Activated CD4-positive, alpha-beta T cell treated with anti-CD3 and anti-CD28 coated beads, Interleukin-2, amount 50 U/mL, for 48 hours (primary cell): ENCODE measurements at regions not wholly inside any gene's neighbourhood (a gene's known extent, or its start where the extent isn't known, plus 50 kb on each side); places are given as distances from the start of the nearest gene placed in this dataset.

ENCODE experiments used
- DNase-seq, 2 experiments: peaks; one replicate each; pipeline ENCODE4 v3.0.0-alpha.2; 2020

DNA sequence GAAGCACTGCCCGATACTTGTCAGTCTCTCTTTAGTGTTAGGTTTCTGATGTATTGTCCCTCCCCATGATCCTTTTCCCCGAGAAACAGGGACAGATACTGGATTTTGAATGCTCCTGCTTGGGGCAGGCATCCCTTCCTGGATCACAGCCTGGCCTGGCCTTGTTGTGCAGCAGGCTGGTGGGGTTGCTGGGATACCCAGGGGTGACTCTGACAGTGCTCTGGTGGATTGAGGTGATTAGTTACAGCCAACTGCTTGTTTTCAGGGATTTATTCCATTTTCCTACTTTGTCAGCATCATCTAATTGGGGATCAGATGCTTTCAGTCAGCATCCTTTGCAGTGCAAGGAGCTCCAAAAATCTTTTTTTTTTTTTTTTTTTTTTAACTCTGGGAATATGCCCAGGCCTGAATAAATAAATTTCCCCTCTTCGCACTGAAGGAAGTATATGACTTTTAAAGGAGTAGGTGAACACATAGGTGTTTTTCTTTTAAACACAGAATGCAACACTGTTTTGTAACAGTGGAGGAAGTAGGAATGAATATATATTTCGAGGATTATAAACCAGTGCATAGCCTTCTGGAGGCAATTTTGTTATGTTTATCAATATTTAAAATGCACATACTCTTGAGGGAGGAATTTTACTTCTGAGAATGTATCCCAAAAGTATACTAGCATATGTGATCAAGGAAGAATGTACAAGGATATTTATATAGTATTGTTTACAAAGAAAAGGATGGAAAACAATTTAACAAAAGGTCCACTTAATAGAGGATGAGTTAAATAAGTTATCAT, 127.3 kb upstream of the ELL2 start:
- DNase-seq: no peak

DNA sequence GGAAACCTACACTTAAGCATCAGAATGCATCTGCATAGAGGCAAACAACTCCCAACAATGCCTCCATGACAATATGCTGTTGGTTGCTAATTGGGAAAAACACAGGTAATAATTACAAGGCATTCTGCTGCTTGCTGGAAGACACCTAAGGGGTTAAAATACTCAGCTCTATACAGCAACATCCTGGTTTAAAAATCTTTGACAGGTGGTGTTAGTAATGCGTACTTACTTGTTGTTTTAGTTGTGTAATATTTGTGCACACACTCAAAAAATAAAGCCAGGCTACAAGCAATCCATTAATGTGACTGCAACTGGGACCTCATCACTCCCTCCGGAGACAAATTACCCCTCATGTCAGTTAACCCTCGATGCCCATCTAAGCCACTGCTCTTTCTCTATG, 126.3 kb upstream of the ELL2 start:
- DNase-seq: no peak

DNA sequence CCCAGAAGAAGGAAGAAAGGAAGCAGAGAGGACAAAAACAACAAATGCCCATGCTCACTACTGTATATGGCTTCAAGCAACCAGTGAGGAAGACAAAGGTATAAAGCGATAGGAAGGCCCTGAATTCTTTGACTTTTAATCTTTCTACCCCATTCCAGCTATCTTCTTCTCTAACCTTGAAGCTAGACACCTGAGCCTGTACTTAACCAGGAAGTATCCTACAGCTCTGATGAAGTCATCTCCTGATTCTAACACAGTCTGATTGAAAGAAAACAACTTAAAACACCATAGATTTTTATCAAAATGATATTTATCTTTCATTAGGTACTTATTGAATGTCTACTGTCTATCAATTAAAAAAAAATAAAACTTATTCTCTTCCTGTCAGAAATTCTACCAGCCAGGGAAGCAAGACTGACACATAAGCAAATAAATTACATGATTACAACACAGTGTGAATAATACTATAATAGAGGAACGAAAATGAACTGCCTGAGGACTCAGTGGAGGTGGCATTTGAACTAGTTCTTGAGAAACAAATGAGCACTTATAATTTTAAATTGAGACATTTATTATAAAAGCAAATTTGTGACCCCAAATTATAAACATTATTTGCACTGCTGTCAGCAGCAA, 123.3 kb upstream of the ELL2 start:
- DNase-seq: no peak

DNA sequence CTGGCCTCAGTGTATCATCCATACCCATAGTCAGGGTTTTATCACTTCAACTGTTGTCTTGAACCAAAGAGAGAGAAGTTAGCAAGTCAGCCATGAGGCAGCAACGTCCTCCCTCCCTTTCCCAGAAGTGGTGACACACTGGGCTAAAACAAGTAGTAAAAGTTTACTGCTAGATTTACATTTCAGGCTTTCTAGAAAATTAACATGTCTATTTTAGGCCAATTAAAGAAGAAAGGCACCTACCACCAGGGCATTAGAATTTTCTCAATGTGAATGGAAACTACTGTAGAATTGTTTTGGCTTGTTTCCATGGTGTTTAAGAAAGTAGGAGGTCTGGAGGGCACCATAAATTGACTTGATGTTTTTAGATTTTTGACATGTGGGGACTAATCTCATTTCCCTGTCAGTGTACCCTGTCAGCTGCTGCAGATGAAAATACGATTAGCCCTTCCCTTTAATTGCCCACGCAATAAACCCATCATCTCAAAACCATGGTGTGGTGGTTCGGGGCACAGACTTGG, 121.8 kb upstream of the ELL2 start:
- DNase-seq: peak in 1 of 2 experiments; percentile 30

DNA sequence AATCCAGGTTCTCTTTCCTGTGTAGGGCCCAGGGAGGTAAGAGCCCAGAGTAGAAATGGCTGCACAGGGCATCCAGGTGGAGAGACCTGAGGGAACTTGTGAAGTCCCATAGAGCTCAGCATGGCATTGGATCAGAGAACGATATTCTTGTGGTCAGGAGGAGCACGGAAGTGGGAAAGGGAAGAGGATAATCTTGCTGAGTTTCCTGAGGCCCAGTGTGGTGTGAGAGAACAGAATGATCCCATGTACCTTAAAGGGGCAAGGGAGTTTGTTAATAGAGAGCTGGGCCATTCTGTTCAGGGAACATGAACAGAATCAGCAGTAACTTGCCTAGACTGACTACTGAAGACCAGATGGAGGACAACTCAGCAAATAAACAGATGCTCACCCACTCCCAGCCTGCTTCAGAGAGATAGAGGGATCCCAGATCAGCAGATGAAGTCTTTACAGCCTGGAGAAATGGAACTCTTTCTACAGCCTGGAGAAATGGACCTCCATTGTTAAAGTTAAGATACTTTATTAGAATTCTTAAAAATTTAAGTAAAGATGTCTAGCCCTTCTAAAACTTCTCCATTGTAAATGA, 119.7 kb upstream of the ELL2 start:
- no peak for DNase-seq

DNA sequence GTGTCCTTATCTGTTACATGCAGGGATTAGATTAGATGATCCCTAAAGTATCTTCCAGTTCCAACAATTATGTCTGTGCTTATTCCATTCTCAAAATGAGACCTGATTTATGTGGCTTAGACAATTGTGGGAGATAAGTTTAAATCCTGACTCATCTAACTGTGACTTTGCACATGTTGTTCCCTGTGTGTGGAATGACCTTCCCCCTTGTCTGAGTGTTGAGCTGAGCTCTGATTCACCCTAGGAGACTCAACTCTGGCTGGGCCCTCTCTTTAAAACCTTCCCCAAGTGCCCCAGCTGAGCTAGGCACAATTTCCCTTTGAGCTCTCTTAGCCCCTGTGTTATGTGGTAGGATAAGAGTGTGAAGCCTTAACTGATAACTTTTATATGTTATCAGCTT, 118.9 kb upstream of the ELL2 start:
- DNase-seq: peak in 1 of 2 experiments; percentile 28

DNA sequence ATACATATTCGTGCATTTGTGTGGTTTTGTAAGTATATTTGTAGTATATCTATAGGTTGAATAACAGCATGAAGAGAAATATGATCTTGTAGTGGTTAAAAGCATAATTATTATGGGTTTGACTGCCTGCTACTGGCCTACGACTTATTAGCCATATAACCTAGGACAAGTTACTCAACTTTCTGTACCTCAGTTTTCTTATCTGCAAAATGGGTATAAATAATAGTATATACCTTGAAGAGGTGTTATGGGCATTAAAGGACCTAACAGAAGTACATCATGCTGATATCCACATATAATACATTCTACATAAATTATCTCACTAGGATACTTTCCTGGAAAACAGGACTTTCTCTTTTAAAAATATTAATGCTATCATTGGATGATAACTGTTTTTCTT, 118.3 kb upstream of the ELL2 start:
- DNase-seq: no peak

DNA sequence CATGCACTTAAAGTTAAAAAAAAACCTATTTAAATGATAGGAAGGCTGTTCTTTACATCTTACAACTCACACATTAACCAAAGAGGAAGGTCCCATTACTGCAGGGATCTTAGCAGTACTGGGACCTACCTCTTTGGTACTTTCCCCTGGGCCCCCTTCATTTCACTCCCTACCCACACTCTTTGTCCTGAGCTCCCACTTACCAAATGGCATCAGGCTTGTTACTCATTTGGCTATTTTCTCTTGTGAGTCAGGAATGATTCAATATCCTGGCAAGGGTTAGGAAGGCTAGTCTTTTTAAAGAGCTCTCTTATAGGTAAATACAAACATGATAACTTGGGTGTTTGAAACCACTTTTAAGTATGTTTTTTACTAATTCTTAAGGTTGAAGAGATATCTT, 117.4 kb upstream of the ELL2 start:
- DNase-seq: peak in 1 of 2 experiments; percentile 46

DNA sequence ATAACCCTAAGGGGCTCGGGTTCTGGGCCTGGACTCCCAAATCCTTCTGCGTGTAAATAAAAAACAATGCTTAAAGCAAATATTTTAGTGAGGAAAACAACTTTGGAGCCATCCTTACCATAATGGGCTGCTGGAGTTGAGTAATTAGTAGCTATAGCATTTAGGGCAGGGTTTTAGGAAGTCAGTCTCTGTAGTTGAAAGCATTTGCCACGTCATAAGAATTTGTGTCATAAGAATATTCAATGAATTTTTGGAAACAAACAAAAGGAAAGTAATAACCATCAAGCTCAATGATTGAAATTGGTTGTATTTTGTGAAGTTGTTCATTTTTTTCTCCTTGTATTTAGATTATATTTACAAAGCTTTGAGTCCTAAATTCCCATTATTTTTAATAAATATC, 114.8 kb upstream of the ELL2 start:
- no peak for DNase-seq

DNA sequence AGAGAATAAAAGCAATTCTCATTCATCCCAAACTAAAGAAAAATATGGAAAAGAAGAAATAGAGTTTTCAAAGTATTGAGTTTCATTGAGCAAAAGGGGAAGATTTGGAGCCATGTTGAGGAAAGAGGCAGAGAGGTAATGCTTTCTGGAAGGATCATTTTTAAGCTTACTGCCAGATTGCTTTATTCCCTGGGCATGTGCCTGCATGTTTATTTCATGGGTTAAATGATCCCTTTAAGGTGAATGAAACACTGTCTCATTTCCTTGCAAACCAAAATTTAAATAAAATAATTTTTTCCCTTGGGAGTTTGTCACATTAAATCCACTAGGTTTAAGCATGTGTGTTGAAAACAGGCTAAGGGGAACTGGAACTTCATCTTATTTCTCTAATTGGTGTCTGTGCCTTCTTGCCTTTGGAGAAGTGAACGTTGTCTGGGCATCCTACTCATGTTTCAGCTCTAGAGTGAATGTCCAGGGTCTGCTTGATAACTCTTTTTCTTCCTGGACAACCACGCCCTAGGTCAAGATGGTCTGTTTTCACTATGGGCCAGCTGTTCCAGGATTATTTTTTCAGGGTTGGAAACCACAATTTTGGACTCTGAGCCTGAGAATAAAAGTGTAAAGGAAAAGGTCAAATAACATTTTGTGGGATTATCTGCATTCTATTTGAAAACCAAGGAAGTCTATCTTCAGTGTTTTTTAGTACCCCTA, 114.1 kb upstream of the ELL2 start:
- DNase-seq: no peak

DNA sequence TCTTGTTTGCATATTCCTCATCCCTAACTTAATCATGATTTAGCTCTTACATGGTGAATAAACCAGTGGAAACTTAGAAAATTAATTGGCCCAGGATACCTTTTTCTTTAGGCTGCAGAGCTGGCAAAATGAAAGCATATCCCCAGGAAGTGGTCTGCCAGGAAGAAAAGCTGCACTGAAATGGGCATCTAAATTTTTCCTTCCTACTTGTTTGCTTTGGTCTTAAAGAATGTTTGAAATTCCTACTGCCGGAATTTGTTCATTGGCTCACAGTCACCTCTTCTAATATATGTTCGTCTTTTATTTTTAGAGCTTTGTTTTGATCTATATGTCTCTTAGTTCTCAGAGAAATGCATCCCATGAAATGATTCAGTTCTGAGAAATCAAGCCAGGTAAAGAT, 113.2 kb upstream of the ELL2 start:
- no peak for DNase-seq

DNA sequence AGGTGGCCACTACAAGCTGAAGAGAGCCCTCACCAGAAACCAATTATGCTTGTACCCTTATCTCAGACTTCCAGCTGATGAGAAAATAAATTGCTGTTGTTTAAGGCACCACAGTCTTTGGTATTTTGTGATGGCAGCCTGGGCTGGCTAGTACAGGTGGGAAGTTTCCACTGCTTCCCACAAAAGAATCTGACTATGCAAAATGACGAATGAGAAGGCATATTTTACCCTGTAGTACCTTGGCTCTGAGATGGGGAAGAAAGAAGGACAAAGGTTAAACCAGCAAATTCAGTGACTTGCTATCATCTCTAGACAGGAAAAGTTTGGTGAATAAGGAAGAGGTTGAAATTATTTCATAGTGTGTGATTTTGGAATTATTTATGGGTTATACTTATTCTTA, 112.8 kb upstream of the ELL2 start:
- DNase-seq: no peak

DNA sequence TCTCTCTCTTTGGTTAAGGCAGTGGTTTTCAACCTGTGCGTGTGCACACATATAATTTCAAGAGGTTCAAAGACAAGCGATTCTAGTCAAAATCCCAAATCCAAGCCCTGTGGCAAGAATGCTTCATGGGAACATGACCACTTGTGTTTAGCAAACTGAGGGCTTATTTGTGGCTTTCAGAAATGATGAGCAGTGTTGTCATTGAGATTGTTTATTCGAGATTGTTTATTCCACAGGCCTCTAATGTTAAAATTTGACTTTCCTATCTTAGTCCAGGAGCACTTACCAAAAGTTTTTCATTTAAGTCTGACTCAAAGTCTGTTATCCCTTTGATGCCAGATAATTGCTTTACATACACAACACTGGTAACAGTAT, 111.1 kb upstream of the ELL2 start:
- no peak for DNase-seq

DNA sequence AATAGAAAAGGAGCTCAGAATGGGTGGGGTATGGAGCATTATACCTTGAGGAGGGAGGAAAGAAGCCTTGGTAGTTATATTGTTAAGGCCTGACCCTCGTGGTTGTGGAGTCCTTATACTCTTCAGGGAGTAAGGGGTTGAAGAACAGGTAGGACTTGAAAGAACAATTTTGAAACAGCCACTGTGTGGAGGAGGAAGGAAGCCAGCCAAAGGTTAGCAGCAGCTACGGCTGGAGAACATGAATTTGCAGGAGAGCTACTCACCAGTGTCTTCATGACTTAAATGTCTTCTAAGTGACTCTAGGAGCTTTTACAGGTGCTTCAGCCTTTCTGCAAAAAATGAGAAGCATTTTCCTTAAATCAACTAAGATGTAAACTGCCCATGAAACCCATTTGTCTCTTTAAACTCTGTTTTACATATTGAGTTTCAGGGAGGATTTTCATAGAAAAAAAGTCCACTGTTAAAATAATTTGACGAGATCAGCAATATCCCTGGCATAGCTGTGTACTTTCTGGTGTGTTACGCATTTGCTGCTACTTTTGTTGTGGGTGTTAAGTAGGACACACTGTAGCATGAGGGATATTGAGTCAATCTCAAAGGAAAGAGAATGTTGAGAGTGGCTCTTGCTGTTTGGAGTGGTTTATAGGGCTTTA, 110.6 kb upstream of the ELL2 start:
- no peak for DNase-seq

DNA sequence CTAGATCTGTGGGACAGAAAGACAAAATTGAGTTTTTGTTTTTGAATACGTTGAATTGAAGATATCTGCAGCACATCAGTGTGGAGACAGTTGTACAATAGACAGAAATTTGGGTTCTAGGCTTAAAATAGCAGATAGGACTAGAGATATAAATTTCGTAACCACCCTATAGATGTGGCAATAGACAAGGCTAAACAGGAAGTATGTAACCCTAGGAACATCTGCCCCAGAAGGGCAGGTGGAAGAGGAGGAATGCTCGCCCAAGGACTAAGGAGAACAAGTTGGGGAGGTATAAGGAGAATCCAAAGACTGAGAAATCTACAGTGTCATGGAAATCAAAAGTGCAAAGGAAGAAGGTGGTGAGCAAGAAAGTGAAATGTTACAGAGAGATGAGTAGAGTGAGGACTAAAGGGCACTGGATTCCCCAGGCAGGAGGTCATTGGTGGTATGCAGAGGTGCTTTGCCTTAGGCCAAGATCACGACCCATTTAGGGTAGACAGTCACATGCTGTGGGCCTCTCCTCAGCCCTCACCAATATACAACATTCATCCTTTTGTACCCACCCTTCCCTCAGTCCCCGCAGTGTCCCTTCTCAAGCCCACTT, 109.1 kb upstream of the ELL2 start:
- no peak for DNase-seq

DNA sequence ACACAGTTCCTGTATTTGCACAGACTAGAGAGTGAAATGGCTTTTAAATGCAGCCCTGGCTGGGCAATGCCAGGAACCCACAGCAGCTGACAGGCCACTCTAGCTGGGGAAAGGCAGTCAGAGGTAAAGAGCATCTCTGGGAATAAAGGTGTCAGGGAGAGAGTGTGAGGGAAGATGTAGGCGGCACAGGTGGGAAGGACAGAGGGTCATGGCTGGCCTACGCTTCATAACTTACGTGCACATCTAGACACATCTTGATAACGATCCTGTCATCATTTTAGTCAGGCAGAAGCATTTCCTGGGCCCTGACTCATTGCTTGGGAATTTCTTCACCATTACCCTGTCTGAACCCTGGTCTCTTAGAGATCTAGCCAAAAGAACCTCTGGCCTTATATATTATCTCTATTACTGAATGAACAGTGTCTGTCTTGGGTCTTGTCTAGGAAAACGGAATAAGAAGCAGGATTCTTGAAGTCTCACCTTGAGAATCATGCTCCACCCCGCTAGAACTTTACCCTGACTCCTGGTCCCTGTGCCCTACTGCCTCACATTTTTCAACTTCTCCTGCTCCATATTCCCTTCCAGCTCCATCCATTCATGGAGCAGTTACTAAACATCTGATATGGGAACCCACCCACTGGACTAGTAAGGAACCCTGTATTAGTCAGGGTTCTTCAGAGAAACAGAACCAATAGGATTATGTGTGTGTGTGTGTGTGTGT, 106.4 kb upstream of the ELL2 start:
- peak in 1 of 2 experiments; percentile 44 for DNase-seq

DNA sequence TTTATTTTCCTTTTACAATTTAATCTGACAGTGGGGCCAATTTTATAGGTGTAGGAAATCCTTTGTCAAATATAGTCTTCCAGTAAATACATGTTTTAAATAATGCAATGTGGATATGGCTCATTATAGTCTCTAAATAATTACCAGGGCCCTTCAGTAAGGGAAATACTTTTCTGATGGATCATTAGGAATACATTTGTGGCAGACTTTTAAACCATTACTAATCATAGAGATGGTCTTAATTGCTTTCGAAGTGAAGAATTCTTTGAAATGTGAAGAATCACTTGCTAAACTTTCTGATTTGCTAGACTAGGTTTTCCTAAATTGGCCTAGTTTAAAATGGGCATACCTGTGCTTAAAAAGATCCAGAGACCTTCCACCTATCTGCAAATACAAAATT, 105.6 kb upstream of the ELL2 start:
- no peak for DNase-seq

DNA sequence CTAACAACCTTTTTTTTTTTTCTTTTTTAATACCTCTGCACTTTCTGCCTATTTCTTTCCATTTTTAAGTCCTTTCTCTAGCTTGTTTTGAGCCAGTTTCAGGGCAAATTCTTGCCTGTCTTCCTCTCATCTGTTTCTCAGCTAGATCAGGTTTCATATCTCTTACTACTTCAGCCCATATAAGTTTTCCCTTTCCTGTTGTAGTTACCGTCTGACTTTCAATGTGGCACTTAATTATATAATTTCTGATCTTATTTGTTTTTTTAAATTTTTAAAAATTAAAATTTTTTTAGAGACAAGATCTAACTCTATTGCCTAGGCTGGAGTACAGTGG, 104.7 kb upstream of the ELL2 start:
- no peak for DNase-seq

DNA sequence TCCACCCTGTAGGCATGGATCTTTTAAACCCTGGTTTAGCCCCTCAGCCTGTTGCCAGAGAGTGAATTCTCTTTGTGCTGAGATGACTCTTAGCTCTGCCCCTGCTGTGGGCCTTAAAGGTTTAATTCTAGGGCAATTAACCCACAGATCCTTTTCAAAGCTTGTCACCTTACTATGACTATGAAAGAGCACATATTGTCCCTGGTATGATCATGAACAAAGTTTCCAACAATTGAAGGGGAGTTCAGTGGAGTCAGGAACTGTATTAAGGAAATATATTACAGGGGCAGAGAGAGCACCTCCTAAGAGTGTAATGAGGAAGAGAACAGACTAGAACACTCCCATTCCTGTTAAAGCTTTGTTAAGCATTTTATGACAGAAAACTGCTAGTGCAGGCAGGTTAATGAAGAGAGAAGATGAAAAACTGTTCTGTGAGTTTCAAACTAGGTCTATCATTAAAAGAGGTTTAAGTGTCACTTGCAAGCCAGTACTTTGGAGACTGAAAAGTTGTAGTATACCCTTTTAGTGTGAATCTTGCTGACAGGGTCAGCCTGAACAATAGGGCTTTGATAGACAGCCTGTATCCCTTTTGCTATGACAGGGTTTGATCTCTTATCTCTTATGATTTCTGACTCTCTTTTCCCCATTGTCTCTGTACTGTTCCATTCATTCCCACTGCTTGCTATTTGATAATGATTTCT, 104.2 kb upstream of the ELL2 start:
- no peak for DNase-seq

DNA sequence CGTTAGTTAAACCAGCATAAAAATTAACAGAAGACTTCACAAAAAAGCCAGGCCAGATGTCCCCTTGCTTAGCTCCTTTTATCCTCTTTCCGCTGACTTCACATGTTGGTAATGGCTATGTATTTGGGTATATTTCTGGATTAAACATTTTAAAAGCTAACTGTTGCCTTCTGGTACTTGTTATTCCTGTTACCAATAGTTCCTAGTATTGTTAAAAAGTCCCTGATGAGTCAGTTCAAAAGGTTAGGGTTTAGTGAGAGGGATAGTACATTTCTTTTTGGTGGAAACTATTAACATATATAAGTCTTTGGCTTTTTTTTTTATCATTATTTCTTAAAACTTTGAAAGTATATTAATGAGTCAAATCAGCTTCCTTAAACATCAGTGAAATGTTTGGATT, 103.2 kb upstream of the ELL2 start:
- no peak for DNase-seq

DNA sequence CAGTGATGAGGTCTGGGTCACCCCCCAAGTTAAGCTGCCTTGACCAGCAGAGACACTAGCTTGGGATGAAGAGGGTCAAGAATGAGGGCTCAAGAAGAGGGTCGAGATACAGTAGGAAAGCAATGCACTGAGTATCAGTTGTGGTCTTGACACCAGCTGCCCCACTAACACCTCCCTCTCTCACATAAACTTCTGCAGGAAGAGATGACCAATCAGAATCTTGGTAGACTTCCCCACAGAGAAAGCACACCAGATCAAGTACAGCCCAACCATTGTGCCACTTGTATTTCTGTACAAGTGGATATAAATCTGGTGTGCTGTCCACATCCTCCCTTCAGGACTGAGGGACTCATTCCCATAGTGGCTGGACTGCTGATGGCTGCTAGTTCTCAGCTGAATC, 101.2 kb upstream of the ELL2 start:
- no peak for DNase-seq
